ENCODE measurements at regions not wholly inside any gene's neighbourhood (a gene's known extent, or its start where the extent isn't known, plus 50 kb on each side); places are given as distances from the start of the nearest gene placed in this dataset.

- TF ChIP-seq MYB (IDR thresholded peaks at IDR 0.05; ENCODE audit: borderline replicate concordance, low read depth, low read length): no peak
- no peak for TF ChIP-seq SP1 (IDR thresholded peaks at IDR 0.05; ENCODE audit: low read depth, low read length)
- no peak for TF ChIP-seq IKZF2 (IDR thresholded peaks at IDR 0.05)
- no peak for TF ChIP-seq ASH2L (IDR thresholded peaks at IDR 0.05; ENCODE audit: borderline replicate concordance, low read depth)
Observed at GRCh38 chr1:82690411-82690810, 889.7 kb downstream of the ADGRL2 start (continued).

GRCh38 chr1:82689217-82689616, 888.5 kb downstream of the ADGRL2 start:
- RAD21 ChIA-PET (ENCODE audit: unreplicated experiment): no interaction called here
- TF ChIP-seq SREBF2 (IDR thresholded peaks at IDR 0.05; ENCODE audit: low read length): no peak
- TF ChIP-seq CBX5 (IDR thresholded peaks at IDR 0.05; ENCODE audit: low read depth): no peak
- TF ChIP-seq USF2 (IDR thresholded peaks at IDR 0.05; ENCODE audit: borderline replicate concordance, low read depth, low read length): no peak
- no peak for TF ChIP-seq TCF3 (IDR thresholded peaks at IDR 0.05; ENCODE audit: borderline replicate concordance, insufficient read depth, low read depth, low read length)
- TF ChIP-seq HSF1 (IDR thresholded peaks at IDR 0.05; ENCODE audit: low read depth, low read length): no peak
- TF ChIP-seq CHD4 (IDR thresholded peaks at IDR 0.05): no peak
- no peak for TF ChIP-seq PML (IDR thresholded peaks at IDR 0.05; ENCODE audit: low read length)
- TF ChIP-seq GABPA (IDR thresholded peaks at IDR 0.05; ENCODE audit: low read depth): no peak
- H3K9ac ChIP-seq (ENCODE audit: control insufficient read depth, insufficient read depth, low read length): no peak overlapping the region
- in situ Hi-C loops (cut with MboI) (no loop called here), intact Hi-C loops (cut with micrococcal nuclease; ENCODE audit: unreplicated experiment) (no loop called here)
- ATAC-seq (no peak), DNase-seq (ENCODE audit: low read depth, low spot score) (no peak), FAIRE-seq (no peak)
- SMC1A ChIA-PET (ENCODE audit: uncharacterized antibody, unreplicated experiment): no interaction called here
- no peaks in the 10 kb centered on the region for H4K20me1 ChIP-seq (ENCODE audit: control insufficient read depth, insufficient read depth)
- no peaks in the 10 kb centered on the region for H3K4me1 ChIP-seq (ENCODE audit: control insufficient read depth, insufficient read depth, low read length)
- no peaks in the 10 kb centered on the region for H3K36me3 ChIP-seq (ENCODE audit: control insufficient read depth in 2 of 2, insufficient read depth in 2 of 2, low read length in 1 of 2)
- H3K79me2 ChIP-seq (ENCODE audit: control insufficient read depth, insufficient read depth, low read length): no peaks in the 10 kb centered on the region
- H3K4me3 ChIP-seq: no peak overlapping the region
- no peak overlapping the region for H2AFZ ChIP-seq (ENCODE audit: control insufficient read depth, low read depth, low read length)
- no peaks in the 10 kb centered on the region for H3K27me3 ChIP-seq (replicated peaks in 1 of 2; ENCODE audit: control insufficient read depth in 2 of 2, insufficient read depth in 2 of 2, low read length in 1 of 2)
- H3K27ac ChIP-seq (ENCODE audit: control insufficient read depth, insufficient read depth): no peak overlapping the region
- BruUV-seq (replicated peaks): no TSS peak
- no peak overlapping the region for H3K4me2 ChIP-seq (ENCODE audit: control insufficient read depth, insufficient read depth)
- 29% methylated on average over 4 of the region's 4 CpGs for WGBS (ENCODE audit: insufficient coverage, insufficient replicate concordance, low lambda C conversion rate, missing lambda C conversion rate)
- CTCF ChIA-PET: no interaction called here
- H3K9me3 ChIP-seq (replicated peaks; ENCODE audit: control insufficient read depth, insufficient read depth, low read length): no peaks in the 10 kb centered on the region
- POLR2A ChIA-PET: no interaction called here
